BLaER1 (cell line): ENCODE measurements at regions not wholly inside any gene's neighbourhood (a gene's known extent, or its start where the extent isn't known, plus 50 kb on each side); places are given as distances from the start of the nearest gene placed in this dataset.

Source experiments
- H3K27ac ChIP-seq: shearing (Covaris generic); formaldehyde crosslinking; 2 replicates; pipeline ENCODE4 v1.8.1; 2022
- H3K27me3 ChIP-seq: shearing (Covaris generic); formaldehyde crosslinking; 2 replicates; pipeline ENCODE4 v1.8.1; 2022
- H3K36me3 ChIP-seq: shearing (Covaris generic); formaldehyde crosslinking; 2 replicates; pipeline ENCODE4 v1.8.1; 2022
- H3K4me1 ChIP-seq: shearing (Covaris generic); formaldehyde crosslinking; 2 replicates; pipeline ENCODE4 v1.8.1; 2022
- H3K4me2 ChIP-seq: shearing (Covaris generic); formaldehyde crosslinking; 2 replicates; pipeline ENCODE4 v1.8.1; 2022
- H3K4me3 ChIP-seq: shearing (Covaris generic); formaldehyde crosslinking; 2 replicates; pipeline ENCODE4 v1.8.1; 2022
- H3K9ac ChIP-seq: shearing (Covaris generic); formaldehyde crosslinking; 2 replicates; pipeline ENCODE4 v1.8.1; 2022
- H3K9me3 ChIP-seq: shearing (Covaris generic); formaldehyde crosslinking; 2 replicates; pipeline ENCODE4 v1.8.1; 2022
- H4K20me1 ChIP-seq: shearing (Covaris generic); formaldehyde crosslinking; 2 replicates; pipeline ENCODE4 v1.8.1; 2022
- Cebpa-rat ChIP-seq: shearing (Covaris generic); IDR thresholded peaks from 2 replicates; pipeline ENCODE4 v1.8.1; 2022

DNA sequence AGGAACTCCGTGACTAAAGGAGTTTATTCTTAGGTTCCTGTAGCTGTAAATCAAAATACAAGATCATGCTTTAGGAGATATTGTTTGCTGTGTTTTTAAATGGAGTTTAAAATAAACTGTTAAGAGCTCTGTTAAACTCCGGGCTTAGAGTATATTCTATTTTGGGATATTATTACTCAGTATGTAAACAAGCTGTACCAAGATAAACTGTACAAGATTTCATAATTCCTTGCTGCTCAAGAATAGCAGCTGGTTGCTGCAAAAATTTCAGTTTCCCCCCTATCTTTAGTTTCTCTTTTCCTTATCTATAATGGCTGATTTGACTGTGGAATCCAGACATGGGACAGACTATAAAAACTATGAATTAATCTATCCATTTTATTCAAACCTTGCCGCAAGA is 215.7 kb downstream of the HTR7 start:
- H3K4me2 ChIP-seq: no peak overlapping the region
- TF ChIP-seq Cebpa-rat: no peak

DNA sequence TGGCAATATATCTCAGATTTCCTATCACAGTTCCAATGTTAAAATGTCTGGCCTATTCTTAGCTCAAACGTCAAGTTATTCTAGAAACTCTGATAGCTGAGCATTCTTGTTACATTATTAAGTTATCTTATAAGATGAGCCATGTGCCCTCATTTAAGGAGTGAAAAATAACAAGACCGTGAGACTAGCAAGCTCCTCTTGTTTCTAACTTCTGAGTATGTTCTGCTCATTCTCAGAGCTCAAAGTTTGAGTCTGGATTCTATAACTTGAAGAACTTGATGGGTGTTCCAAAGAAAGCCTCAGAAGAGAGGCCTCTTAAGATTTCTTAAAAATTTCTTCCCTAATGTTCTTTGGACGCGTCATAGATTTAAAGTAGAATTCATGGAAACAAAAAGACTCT is 215.2 kb downstream of the HTR7 start:
- H3K36me3 ChIP-seq: no peaks in the 10 kb centered on the region
- no peaks in the 10 kb centered on the region for H3K27me3 ChIP-seq
- no peaks in the 10 kb centered on the region for H3K4me1 ChIP-seq
- no peak overlapping the region for H3K4me2 ChIP-seq
- no peak overlapping the region for H3K27ac ChIP-seq
- H4K20me1 ChIP-seq: no peaks in the 10 kb centered on the region
- H3K4me3 ChIP-seq: no peak overlapping the region
- 0 out of 2 replicates have a peak, but pooled peaks cover 7% of the 10 kb centered on the region for H3K9me3 ChIP-seq
- TF ChIP-seq Cebpa-rat: no peak
- no peak overlapping the region for H3K9ac ChIP-seq

More for the DNA sequence above, 215.7 kb downstream of the HTR7 start:
- Histone ChIP-seq H3K4me1 (no peaks in the 10 kb centered on the region), H3K9ac (no peak overlapping the region), H4K20me1 (no peaks in the 10 kb centered on the region), H3K27ac (no peak overlapping the region), H3K36me3 (no peaks in the 10 kb centered on the region), H3K27me3 (no peaks in the 10 kb centered on the region), H3K4me3 (no peak overlapping the region), H3K9me3 (peaks cover 7% of the 10 kb centered on the region; the same call in 1 of the 2 replicates)

DNA sequence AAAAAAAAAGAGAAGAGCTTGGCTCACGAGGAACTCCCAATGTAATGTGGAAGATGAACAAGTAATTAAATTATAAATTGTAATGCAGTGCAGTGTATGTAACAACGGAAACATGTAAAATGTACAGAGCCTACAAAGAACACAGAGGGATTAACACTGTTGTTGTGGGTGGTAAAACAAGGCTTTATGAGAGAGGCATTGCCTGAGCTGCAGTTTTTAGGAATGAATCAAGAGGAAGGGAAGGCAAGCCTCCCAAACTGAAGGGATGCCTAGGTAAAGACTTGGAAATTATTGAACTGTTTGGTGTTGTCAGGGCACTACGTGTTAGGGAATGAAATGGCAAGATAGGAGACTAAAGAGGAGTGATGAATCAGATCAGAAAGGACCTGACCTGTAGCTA is 213.7 kb downstream of the HTR7 start:
- Histone ChIP-seq H3K9ac (no peak overlapping the region), H3K4me3 (no peak overlapping the region), H3K36me3 (no peaks in the 10 kb centered on the region), H3K4me1 (no peaks in the 10 kb centered on the region), H3K9me3 (no peaks in the 10 kb centered on the region), H3K27ac (no peak overlapping the region), H3K4me2 (no peak overlapping the region), H4K20me1 (no peaks in the 10 kb centered on the region), H3K27me3 (no peaks in the 10 kb centered on the region)
- TF ChIP-seq Cebpa-rat: no peak

DNA sequence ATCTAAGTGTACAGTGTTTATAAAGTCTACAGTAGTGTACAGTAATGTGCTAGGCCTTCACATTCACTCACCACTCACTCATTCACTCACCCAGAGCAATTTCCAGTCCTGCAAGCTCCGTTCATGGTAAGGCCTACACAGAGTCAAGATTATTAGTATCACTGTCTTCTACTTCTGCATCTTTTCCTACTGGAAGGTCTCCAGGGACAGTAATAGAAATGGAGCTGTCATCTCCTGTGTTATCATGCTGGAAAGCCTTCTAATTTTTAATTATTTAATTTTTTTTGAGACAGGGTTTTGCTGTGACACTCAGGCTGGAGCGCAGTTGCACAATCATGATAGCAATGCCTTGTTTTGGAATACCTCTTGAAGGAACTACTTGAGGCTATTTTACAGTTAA is 207.0 kb downstream of the HTR7 start:
- Histone ChIP-seq H3K9ac (no peak overlapping the region), H3K27ac (no peak overlapping the region), H4K20me1 (no peaks in the 10 kb centered on the region), H3K36me3 (no peaks in the 10 kb centered on the region), H3K4me1 (no peaks in the 10 kb centered on the region), H3K9me3 (no peaks in the 10 kb centered on the region), H3K27me3 (no peaks in the 10 kb centered on the region), H3K4me2 (no peak overlapping the region), H3K4me3 (no peak overlapping the region)
- no peak for TF ChIP-seq Cebpa-rat

DNA sequence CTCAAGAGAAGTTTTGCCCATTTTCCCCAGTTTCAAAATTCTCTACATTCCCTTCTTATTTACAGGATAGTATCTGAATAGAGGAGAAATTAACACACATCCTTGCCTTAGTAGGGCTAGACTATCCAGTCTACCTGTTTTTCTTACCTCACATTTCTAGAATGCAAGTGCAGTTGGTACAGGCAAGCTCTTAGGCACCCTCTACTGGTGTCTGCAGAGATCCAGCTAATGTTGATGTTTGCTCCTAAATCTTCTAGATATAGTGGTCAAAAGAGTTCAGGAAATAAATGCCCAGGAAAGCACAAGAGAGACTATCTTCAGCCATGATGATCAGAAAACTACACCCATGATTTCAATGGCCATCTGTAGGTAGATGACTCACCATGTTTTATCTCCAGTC is 205.3 kb downstream of the HTR7 start:
- no peak overlapping the region for H3K4me2 ChIP-seq
- H3K9me3 ChIP-seq: no peaks in the 10 kb centered on the region
- no peak for TF ChIP-seq Cebpa-rat
- H3K9ac ChIP-seq: no peak overlapping the region
- H3K27ac ChIP-seq: no peak overlapping the region
- H3K27me3 ChIP-seq: no peaks in the 10 kb centered on the region
- H4K20me1 ChIP-seq: no peaks in the 10 kb centered on the region
- no peak overlapping the region for H3K4me3 ChIP-seq
- H3K4me1 ChIP-seq: no peaks in the 10 kb centered on the region
- no peaks in the 10 kb centered on the region for H3K36me3 ChIP-seq

DNA sequence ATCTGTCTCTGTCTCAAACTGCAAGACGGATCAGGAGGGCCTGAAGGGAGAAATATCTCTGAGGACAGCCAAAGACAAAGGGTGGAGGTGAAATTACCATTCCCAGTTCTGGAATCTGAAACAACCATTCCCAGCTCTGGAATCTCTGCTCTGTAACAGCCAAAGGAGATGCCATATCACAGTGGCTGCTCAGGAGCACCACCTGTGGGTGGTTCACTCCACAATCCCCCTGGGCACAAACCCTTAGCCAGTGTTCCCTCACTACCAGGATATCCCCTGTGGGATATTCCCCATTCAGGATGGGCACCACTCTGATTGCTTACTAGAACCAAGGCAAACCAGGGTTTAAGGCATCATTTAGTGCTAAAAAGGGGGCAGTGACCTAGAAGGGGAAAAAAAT is 199.0 kb downstream of the HTR7 start:
- no peak overlapping the region for H3K27ac ChIP-seq
- no peak for TF ChIP-seq Cebpa-rat
- H4K20me1 ChIP-seq: no peaks in the 10 kb centered on the region
- H3K36me3 ChIP-seq: no peaks in the 10 kb centered on the region
- no peaks in the 10 kb centered on the region; the same call in 1 of the 2 replicates for H3K9me3 ChIP-seq
- H3K4me2 ChIP-seq: no peak overlapping the region
- H3K4me3 ChIP-seq: no peak overlapping the region
- no peaks in the 10 kb centered on the region for H3K4me1 ChIP-seq
- no peaks in the 10 kb centered on the region for H3K27me3 ChIP-seq
- H3K9ac ChIP-seq: no peak overlapping the region

DNA sequence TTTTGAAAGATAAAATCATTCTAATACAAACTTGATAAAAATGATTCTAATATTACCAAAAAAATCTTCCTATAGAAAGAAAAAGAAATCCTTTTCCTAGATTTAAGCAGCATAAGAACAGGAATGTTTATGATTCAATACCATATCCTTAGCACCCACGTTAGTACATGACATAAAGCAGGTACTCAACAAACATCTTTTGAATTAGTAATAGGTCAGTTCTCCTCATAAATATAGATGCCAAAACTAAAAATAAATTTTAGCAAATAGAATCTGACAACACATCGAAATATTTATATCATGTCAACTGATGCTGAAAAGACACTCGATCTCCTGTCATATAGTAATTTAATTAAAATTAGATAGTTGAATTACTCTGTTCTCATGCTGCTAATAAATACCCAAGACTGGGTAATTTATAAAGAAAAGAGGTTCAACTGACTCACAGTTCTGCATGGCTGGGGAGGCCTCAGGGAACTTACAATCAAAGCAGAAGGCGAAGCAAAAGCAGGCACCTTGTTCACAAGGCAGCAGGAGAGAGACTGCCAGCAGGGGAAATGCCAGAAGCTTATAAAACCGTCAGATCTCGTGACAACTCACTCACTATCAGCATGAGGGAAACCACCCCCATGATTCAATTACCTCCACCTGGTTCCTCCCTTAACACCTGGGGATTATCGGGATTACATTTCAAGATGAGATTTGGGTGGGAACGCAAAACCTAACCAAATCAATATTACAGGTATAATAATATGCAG is 191.8 kb downstream of the HTR7 start:
- Histone ChIP-seq H3K9me3 (no peaks in the 10 kb centered on the region), H3K27me3 (no peaks in the 10 kb centered on the region), H3K4me3 (no peak overlapping the region), H3K27ac (no peak overlapping the region), H3K4me2 (no peak overlapping the region), H4K20me1 (no peaks in the 10 kb centered on the region), H3K4me1 (no peaks in the 10 kb centered on the region), H3K36me3 (no peaks in the 10 kb centered on the region), H3K9ac (no peak overlapping the region)
- TF ChIP-seq Cebpa-rat: no peak

DNA sequence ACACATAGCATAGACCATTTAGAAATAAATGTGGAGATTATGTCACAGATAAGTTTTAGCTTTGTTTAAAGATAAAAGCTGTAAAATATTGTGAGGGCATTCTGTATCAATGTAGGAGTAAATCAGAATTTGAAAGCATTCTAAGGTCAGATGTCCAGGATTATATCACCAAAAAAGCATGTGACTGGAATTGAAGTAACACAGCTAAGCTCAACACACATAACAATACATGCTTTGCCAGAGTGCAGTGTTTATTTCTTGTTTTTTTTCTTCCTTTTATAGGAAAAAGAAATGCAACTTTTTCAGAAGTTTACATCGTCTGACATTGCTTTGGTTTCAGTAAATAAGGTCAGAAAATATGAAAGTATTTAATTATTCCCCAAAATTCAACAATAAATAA is 183.4 kb downstream of the HTR7 start:
- Histone ChIP-seq H3K9ac (no peak overlapping the region), H4K20me1 (no peaks in the 10 kb centered on the region), H3K36me3 (no peaks in the 10 kb centered on the region), H3K9me3 (no peaks in the 10 kb centered on the region), H3K27ac (no peak overlapping the region), H3K4me1 (no peaks in the 10 kb centered on the region), H3K4me2 (no peak overlapping the region), H3K27me3 (no peaks in the 10 kb centered on the region), H3K4me3 (no peak overlapping the region)
- TF ChIP-seq Cebpa-rat: no peak

DNA sequence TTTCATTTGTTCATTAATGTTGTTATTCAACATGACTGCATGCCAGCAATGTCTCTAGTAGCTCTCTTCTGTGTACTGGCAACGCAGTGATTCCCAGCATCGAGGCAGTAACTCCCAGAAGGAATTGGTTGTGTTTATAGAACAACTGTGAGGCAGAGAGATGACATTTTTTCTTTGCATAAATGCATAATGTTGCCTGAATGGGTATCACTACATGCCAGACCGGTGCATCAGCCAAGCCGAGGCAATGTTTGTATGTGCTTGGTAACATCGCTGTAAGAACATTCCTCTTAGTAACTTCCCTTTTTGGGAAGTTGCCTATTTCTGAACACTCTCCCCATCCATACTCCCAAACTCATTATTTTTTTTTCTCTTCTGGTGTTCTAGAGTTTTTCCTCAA is 182.9 kb downstream of the HTR7 start:
- no peak overlapping the region for H3K9ac ChIP-seq
- H3K4me1 ChIP-seq: no peaks in the 10 kb centered on the region
- no peaks in the 10 kb centered on the region for H3K36me3 ChIP-seq
- H3K27ac ChIP-seq: no peak overlapping the region
- no peak overlapping the region for H3K4me3 ChIP-seq
- no peaks in the 10 kb centered on the region for H3K27me3 ChIP-seq
- H4K20me1 ChIP-seq: no peaks in the 10 kb centered on the region
- H3K9me3 ChIP-seq: no peaks in the 10 kb centered on the region
- TF ChIP-seq Cebpa-rat: no peak
- no peak overlapping the region for H3K4me2 ChIP-seq

DNA sequence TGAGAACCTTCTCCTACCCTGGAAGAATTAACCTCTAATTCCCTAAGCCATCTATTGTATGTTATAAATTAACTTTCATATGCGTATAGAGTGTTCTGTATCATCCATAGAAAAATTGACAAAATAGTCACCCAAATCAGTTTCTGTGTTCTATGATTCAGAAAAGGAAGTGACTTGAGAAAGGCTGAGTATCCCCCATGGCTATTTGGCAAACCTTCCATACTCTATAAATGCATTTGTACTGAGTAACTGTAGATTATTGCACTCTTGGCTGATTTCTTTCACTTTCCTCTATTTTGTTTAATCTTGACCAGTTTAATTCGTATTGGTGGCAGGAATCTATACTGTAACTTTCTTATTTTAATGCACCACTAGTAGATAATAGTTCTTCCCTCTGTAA is 182.2 kb downstream of the HTR7 start:
- Histone ChIP-seq H4K20me1 (no peaks in the 10 kb centered on the region), H3K9me3 (no peaks in the 10 kb centered on the region), H3K4me1 (no peaks in the 10 kb centered on the region), H3K9ac (no peak overlapping the region), H3K27me3 (no peaks in the 10 kb centered on the region), H3K4me3 (no peak overlapping the region), H3K36me3 (no peaks in the 10 kb centered on the region), H3K4me2 (no peak overlapping the region), H3K27ac (no peak overlapping the region)
- no peak for TF ChIP-seq Cebpa-rat
